ENCODE measurements at regions not wholly inside any gene's neighbourhood (a gene's known extent, or its start where the extent isn't known, plus 50 kb on each side); places are given as distances from the start of the nearest gene placed in this dataset.

DNA sequence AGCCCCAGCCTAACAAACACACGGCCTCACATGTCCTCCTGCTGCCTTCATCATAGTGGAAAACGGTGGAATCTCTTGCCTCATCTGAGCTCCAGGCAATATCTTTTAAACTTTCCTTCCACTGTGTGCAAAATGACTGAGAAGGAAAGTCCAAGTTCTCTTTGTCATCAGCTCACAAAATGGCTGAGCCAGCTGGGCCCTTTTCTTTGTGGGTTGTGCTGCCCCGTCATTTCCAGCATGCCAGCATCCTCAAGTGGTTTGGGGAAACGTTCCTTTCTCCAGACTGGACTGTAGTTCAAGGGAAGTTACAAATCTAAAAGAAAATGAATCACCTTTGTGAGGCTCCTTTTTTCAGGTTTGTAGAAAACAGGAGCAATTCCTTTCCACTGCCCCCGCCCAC is 171.1 kb upstream of the FSTL4 start:
- ATAC-seq (ENCODE audit: low FRiP score in 2 of 2) = no peak

GRCh38 chr5:133782736-133783135 is 170.4 kb upstream of the FSTL4 start:
- H3K4me1 ChIP-seq = no peaks in the 10 kb centered on the region
- H3K4me3 ChIP-seq = no peak overlapping the region
- TF ChIP-seq POLR2A (IDR thresholded peaks at IDR 0.05) = no peak
- no peak for TF ChIP-seq CTCF (IDR thresholded peaks at IDR 0.05)
- DNase-seq (no peak), ATAC-seq (ENCODE audit: low FRiP score in 2 of 2) (no peak)
- H3K27ac ChIP-seq = no peak overlapping the region
- no peaks in the 10 kb centered on the region for H3K27me3 ChIP-seq
- WGBS, 2 donors = 77 to 82% methylated on average over 5 of the region's 5 CpGs
- no peaks in the 10 kb centered on the region for H3K9me3 ChIP-seq
- no peaks in the 10 kb centered on the region for H3K36me3 ChIP-seq

More for the DNA sequence above, 171.1 kb upstream of the FSTL4 start:
- WGBS, 2 donors = 66 to 72% methylated on average over 5 of the region's 5 CpGs
- no peak for DNase-seq
- Histone ChIP-seq H3K4me3 (no peak overlapping the region), H3K9me3 (no peaks in the 10 kb centered on the region), H3K4me1 (no peaks in the 10 kb centered on the region), H3K27me3 (no peaks in the 10 kb centered on the region), H3K36me3 (no peaks in the 10 kb centered on the region), H3K27ac (no peak overlapping the region)
- TF ChIP-seq POLR2A (IDR thresholded peaks at IDR 0.05) (no peak), POLR2AphosphoS5 (IDR thresholded peaks at IDR 0.05) (no peak), CTCF (IDR thresholded peaks at IDR 0.05) (no peak), EP300 (IDR thresholded peaks at IDR 0.05) (no peak)

DNA sequence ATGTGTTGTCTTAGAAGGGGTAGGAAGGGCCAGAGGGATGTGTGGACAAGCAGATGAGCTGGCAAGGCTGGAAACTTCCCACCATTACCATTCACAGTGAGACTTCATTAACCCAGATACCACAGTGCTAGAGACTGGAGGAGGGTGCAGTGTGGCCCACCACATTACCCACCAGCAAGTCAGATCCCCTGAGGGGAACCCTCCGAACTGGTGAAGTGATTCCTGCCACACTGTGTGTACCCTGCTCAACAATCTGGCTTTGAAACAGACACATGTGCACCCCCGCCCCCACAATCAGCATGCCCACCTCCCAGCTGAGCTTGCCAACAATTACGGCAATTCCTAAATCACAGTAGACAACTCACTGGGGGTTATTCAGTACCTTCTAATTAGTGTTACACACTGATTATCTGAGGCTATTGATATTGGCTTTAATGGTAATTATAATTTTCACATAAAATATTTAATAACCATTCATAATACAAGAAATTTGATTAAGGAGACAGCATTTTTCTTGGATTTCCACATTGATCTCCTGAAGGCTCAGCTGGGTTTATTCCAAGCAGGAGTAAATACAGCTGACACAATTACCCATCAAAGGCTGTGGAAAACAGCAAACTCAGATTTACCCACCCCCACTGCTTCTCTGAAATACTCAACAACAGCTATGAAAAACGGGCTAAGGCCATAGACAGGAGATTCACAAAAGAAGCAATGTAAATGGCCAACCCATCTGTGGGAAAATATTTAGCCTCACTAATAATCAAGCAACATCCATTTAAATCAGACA is 169.3 kb upstream of the FSTL4 start:
- Histone ChIP-seq H3K9me3 (no peaks in the 10 kb centered on the region), H3K36me3 (no peaks in the 10 kb centered on the region), H3K4me3 (no peak overlapping the region), H3K27ac (no peak overlapping the region), H3K27me3 (no peaks in the 10 kb centered on the region), H3K4me1 (no peaks in the 10 kb centered on the region)
- DNase-seq (no peak), ATAC-seq (ENCODE audit: low FRiP score in 2 of 2) (no peak)
- TF ChIP-seq EP300 (IDR thresholded peaks at IDR 0.05) (no peak), POLR2AphosphoS5 (IDR thresholded peaks at IDR 0.05) (no peak), CTCF (IDR thresholded peaks at IDR 0.05) (no peak)
- 85 to 87% methylated on average over 4 of the region's 4 CpGs for WGBS, 2 donors

GRCh38 chr5:133780619-133781280 is 168.4 kb upstream of the FSTL4 start:
- Histone ChIP-seq H3K36me3 (no peaks in the 10 kb centered on the region), H3K9me3 (no peaks in the 10 kb centered on the region), H3K4me3 (no peak overlapping the region), H3K27me3 (no peaks in the 10 kb centered on the region), H3K27ac (no peak overlapping the region), H3K4me1 (no peaks in the 10 kb centered on the region)
- no peak for TF ChIP-seq CTCF (IDR thresholded peaks at IDR 0.05)
- no peak for TF ChIP-seq POLR2AphosphoS5 (IDR thresholded peaks at IDR 0.05)
- TF ChIP-seq POLR2A (IDR thresholded peaks at IDR 0.05) = no peak
- no peak for TF ChIP-seq EP300 (IDR thresholded peaks at IDR 0.05)
- ATAC-seq (ENCODE audit: low FRiP score in 2 of 2) = no peak
- no peak for DNase-seq
- whole genome bisulfite sequencing, 2 donors = 92 to 95% methylated on average over 6 to 8 of the region's 8 CpGs
